SW480 (cell line): ENCODE measurements at regions not wholly inside any gene's neighbourhood (a gene's known extent, or its start where the extent isn't known, plus 50 kb on each side); places are given as distances from the start of the nearest gene placed in this dataset.
A peak's percentile ranks its signal among the peaks of the same experiment; 100 is the strongest.

Experiments used
- DNase-seq: peaks from one replicate; pipeline ENCODE4 v3.0.0-alpha.2; 2016; ENCODE audit warnings: low spot score

DNA sequence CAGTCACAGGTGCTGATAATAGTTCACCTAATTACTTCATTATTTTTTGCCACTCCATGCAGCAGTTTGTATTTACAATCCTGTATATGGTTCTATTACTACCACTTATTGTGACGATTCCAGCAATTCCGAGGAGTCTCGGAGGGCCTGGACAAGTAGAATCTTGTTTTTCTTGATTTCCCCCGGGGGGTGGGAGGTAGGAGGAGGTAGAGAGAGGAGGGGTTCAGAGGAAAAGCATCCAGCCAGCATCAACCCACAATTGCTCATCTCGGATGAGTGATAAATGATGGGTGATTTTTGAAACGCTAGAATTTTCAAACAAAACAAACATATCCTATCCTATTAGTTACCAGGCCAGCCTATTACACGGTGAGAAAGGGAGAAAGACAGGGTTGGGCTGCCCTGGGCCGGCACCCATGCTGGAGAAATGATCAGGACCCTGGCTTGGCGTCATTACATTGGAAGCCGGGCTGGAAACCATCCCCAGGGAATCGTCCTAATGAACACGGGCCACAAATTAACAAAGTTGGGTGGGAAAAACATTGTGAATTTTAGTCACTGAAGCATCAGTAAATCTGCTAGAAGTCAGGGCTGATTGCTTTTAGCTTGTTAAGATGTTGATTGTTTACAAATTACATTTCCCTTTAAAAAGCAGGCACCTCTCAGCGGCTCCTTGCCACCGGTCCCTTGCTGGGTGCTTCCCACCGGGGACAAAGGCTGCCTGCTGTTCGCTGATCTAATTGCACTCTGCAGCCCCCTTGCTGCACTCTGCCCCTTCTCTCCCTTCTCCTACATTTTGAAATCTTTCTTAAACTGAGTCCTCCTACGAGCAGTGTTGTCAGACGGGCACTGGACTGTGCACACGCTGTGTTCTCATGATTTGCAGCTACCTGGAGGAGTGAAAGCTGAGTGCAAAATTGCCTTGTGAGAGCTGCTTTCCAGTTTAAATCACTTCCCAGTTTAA lies 95.5 kb downstream of the FAM204A start:
- no peak for DNase-seq

DNA sequence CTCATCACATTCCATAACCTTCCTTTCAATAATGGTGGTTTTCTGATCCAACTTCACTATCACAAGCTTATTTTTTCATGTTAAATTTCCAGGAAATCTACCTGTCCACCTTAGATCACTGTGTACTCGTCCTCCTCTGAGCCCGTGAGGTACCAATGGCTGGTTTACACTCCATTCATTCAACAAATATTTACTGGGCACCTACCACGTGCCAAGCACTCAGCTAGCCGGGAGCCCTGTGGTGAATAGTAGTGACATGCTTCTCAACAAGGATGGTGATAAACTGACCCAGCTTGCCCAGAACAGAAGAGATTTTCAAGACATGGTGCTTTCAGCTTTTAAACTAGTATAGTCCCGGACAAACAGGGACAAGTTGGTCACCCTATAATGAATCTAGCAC lies 98.2 kb downstream of the FAM204A start:
- DNase-seq, result no peak

DNA sequence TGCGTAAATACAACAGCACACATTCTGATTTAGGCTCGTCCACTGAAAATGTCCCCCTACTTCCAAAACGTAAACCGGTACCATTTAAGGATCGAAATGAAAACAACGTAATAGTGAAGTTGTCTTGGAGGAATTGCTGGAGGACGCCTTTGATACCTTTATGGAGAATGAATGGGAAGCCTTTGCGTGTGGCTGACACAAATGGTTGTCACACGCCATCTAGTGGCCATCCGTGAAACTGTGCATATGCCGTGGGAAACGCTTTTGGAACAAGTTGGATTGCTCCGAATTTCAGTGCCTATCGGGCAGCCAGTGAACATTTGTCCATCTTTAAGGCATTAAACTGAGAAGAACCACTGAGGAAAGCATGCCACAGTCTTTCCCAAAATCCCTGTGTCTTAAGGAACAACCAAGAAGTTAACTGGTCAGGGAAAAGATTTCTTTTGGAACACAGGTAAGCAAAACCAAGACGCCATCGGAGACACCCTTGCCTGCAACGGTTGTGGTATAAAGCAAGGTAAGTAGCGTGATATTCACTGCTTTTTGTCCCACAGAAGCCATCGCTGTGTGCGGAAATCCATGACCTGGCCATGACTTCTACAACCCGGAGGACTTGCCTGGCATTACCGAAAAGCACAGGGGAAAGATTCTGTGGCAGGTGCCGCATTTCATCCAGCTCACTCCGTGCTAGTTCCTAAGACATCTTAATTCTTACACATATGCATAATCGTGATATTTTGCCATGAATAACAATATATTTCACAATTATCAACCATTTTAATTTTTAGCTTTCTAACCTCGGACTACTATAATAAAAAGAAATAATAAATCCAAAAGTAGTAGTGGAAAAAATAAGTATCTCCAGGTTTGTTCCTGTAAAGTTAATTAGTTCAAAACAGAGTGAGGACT lies 100.6 kb downstream of the FAM204A start:
- DNase-seq, result peak; percentile 83

DNA sequence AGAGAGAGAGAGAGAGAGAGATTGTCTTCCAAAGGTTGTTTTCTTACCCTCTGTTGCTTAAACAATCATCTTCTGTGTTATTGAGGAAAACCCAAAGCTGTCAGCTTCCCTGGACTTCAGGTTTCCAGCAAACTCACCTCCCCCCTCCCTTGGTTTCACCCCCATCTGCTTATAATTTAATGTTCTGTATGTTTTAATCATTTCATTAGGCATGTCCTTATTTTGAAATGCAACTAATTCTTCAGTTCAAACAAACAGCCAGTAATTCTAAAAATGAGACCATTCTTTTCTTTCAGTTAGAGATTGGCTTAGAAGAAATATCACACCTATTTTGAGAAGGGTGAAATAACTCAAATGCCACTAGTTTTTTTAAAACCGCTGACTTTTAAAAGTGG lies 102.9 kb downstream of the FAM204A start:
- DNase-seq, result no peak

DNA sequence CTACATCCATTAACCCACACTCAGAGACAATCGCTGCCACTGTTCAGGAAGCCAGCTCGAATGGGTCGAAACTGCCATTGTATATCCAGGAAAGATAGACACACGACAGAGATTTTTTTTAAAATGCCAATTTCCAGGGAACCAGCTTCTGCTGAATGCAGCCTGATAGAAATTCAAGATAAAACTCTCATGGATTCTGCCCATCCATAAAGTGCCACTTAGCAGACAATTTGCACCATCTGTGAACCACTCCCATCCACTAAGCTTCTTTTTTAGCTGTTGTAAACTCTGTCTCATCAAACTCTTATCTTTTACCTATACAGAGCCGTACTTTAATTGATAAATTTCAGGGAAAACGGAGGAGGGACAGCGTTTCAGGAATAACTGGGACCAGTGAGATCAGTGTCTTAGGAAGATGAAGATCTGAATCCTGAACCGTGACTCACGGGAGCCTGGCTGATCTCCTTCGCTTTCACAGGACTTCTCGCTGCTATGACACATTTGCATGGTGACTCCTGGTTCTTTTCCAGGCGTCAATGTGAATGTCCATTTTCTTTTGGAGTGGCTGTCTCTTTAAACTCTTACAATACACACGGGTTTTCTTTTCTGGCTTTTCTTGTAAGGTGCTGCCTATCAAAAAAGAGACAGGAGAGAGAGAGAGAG lies 103.4 kb downstream of the FAM204A start:
- no peak for DNase-seq

DNA sequence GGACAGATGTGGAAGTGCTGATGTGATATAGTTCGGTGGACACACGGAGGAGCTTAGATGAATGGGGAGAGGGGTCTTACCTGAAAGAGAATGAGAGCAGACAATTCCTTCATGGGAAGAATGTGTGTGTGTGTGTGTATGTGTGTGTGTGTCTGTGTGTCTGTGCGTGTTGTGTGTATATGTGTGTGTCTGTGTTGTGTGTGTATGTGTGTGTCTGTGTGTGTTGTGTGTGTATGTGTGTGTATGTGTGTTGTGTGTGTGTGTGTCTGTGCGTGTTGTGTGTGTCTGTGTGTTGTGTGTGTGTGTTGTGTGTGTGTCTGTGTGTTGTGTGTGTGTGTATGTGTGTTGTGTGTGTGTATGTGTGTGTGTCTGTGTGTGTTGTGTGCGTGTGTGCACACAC lies 104.2 kb downstream of the FAM204A start:
- no peak for DNase-seq

DNA sequence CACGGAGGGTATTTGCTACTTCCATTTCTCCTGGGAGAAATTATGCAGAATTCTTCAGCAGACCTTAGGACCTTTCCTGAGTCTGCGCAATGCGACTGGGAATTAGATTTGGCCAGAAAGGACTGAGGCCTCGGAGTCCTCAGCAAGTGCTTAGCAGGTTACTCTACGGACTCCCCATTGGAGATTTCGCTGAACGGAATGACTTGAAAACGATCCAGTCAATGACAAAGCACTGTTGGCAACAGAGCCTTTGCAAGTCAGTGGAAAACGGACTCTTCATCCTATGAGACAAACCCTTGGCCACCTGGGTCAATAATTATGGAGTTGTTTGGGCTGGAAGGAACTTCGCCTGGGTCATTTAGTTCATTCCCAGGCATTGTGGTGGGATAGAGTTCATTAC lies 107.4 kb downstream of the FAM204A start:
- DNase-seq, result no peak

DNA sequence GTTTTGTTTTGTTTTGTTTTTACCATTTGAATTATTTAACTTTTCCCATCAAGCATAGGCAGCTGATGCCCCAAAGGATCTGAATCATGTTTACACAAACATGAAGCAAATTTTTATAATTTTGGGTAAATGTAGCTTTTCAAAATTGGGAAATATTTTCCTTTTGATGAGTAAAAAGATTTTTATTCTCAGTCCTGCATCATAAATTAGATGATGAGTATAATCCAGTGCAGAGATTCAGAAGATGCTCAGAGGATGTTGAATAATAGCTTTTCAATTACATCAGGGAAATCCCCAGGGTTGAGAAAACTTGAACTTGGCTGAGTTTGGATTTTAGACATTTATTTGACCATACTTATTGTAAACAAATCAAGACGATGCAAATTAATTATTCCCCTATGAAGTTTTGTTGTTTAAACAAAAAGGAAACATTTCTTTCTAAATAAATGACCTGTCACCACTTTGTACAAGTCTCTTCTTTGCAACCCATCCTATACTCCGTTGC lies 121.7 kb downstream of the FAM204A start:
- no peak for DNase-seq

DNA sequence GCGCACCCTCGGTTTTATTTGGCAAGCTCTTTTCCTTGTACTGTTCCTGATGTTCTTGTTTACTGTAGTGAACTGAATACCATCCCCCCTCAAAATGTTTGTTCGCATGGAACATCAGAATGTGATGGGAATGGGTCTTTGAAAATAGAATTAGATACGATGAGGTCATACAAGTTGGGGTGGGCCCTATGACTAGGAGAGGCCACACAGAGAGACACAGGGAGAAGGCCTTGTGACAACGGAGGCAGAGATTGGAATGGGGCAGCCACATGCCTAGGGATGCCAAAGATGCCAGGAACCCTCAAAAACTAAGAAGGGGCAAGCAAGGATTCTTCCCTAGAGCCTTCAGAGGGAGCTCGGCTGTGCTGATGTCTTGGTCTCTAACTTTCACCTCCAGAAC lies 123.6 kb downstream of the FAM204A start:
- DNase-seq, result no peak

DNA sequence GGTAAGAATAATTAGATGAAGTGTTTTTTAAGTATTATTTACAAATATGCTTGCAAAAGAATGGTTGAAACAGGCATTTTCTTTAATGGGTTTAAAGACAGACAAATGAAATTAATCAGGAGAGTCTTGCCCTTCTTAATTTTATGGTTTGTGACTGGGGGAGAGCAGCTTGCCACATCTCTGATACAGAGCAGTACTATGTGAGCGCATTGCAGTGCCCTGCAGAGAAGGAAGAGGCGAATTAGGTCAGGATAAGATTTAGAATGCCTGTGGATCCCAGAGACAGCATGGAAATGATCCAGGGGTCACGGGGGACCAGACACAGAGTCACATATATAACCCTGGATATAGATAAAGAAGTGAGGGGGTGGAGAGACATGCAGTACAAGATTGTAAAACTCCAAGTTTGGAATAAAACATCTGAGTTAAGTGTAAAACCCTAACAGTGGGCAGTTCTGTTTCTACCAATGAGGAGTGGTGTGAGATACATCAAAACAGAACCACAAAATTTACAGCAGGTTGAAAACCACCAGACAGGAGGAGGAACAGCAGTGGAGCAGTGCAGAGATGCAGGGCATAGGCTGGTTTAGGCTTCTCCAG lies 125.5 kb downstream of the FAM204A start:
- peak; percentile 56 for DNase-seq

DNA sequence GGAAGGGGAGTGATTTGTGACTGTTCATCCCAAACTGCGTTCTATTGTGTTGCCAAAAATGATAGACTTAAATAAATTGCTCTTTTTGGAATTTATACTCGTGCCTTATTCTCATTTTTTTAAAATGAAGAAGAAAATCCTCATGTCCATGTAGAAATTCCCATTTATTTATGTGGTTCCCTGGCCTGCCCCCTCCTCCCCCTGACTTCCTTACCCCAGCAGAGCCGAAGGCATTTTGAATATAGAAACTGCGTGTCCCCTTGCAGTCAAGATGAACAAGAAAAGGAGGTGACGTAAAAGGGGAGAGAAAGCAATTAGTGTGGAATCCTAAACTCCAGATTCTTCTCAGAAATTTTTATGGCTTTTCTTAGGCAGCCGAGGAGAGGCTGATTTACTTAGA lies 126.1 kb downstream of the FAM204A start:
- DNase-seq, result no peak

DNA sequence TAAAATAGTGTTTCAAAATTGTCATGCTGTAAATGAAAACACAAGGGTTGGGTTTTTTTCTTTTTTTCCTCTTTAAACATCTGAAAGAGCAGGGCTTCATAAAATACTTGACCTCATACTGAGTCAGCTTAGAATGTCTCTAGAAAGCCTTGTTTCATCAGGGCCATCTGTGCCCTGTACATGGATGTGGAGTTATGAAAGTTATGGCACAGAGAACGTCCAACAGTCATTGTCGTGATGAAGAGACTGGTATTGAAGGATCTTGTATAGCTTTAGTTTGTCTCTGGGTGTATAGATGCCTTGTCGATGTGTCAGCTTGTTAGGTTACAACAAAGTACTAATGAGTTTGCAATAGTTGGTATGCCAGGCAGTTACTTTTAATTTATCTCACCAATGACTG lies 127.3 kb downstream of the FAM204A start:
- peak; percentile 42 for DNase-seq

DNA sequence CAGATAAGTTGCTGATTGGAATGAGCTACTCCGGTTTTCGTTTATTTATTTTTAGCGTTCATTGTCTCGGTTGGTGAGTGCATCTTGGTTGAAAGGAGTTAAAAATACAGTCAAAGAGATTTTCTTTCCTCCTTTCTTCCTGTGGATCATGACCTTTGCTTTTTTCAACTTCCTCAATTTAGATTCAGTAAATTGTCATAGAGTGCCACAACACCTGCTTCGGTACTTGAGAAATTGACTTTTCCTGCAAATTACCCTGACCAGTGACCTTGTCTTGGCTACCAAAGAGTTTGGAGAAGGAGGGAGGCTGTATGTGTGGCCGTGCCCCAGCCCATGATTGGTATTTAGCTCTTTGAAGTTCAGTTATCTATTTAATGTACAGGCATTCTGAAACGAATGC lies 128.7 kb downstream of the FAM204A start:
- peak; percentile 74 for DNase-seq

DNA sequence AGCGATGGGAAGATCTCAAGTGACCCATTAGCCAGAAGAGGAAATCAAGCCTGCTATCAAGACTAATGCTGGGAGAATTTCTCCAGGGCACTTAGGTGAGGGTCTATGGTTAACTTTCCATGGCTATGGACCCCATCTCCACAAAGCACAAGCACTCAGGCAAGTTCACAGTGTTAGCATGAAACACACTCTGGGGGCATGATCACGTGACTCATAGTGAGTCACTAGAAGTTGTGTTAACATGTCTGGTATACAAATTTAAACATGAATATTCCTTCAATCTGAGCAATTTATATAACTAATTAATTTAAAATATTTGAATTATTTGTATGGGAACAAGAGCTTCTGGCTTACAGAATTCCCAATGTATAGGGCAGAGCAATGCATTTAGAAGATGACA lies 131.8 kb downstream of the FAM204A start:
- DNase-seq, result no peak

DNA sequence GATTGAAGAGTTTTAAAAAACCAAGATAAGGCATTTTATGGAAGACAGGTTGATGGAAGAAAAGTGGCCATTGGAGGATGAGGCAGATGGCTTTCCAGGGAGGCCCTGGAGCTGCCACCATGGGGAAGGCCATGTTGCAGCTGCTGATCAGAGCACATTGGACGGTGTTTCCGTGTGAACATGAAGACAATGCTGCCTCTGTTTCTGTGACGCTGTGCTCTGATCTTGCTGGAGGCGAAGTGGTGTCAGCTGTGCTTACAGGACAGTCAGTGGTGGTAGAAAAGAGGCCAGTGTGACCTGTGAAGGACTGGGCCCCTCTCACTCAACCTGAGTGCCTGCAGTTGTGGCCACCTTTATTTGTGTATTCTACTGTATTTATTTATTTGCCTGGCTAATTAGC lies 132.9 kb downstream of the FAM204A start:
- DNase-seq, result peak; percentile 91

DNA sequence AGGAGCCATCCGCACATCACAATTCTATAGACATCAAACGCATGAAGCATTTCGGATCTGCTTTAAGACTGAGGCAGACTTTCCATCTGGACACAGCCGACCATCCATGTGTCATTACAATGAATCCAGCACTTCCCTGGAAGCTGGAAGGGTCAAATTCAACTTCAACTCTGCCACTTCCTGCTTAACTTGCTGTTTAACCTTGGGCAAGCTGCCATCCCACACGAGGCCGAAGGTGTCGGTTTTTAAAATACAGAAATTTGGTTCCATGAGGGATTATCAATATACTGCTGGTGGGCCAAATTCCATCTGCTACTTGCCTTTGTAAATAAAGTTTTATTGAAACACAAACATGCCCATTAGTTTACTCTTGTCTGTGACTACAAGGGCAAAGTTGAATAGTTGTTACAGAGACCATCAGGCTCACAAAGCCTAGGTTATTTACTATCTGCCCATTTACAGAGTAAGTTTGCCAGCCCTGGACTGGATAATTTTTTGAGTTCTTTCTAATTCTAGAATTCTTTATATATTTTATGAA lies 134.6 kb downstream of the FAM204A start:
- no peak for DNase-seq

DNA sequence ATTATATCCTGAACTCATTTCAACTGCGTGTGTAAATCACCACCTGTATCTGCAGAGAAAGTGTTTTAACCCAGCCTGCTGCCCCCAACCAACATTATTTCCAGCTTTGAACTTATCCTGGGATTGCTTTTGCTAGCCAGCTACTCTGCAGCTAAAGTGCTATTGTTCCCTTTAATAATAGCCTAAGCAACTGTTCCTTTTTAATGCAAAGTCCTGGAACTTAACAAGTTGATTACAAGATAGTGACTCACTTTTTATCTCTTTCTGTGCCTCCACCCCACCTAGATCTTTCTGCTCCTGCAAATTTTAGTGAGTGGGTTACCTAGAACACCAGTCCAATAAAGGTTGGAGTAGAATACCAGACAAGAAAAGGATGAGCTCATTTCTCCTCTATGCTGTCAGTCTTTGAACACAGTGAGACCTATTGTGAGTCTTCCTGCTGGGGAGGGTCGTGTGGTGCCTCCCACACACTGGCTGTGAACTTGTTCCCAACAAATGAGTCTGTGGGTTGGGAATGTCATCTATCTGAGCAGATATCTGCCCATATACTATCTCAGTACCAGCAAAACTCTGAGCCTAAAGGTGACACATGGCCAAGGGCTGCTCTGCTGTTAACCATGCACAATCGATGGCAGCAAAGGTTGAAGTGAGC lies 137.7 kb downstream of the FAM204A start:
- no peak for DNase-seq

DNA sequence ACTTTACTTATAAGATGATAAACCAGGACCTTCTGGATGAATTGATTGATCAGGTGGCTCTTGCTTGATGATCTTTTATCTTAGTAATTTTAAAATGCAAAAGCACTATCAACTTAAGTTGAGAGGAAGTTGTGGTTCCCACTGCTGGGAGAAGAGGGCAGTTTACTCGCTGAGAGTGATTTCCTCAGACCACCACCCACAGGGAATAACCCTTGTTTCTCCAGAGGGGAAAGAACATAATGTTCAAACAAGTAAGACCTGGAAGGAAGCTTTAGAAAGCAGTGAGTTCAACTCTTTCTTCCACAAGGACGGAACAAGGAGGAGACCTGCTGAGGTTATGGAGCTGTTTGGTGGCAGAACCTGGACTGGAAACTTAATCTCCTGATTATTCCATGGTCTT lies 138.7 kb downstream of the FAM204A start:
- DNase-seq, result no peak

DNA sequence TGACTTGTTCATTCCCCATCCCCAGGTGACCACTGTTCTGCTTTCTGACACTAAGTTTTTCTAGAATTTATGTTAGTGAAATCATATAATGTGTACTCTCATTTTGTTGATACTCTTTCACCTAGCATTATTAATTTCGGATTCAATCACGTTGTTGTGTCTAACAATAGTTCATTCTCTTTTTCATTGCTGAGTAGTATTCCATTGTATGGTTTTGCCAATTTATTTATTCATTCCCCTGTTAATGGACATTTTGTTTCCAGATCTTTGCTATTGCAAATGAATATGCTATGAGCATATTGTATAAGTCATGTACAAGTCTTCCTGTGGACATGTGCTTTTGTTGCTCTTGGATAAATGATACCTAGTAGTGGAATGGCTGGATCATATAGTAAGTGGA lies 146.4 kb downstream of the FAM204A start:
- DNase-seq, result no peak

DNA sequence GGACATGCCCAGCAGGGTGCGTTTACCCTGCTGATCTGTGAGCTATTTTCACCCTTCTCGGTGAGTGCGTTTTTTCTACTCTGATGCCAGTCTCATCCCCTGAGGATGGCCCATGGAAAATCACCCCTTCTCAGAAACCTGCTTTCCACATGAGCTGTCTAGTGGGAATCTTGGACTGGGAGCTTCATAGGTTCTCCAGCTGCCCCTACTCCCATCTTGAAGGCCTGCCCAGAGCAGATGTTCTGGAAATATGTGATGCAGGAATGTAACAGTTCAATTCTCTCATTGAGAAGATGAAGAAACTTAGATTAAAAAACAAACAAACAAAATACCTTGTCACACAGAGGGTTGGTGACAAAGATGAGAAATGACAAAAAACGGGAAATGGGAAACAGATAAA lies 146.9 kb upstream of the RAB11FIP2 start:
- DNase-seq, result no peak

DNA sequence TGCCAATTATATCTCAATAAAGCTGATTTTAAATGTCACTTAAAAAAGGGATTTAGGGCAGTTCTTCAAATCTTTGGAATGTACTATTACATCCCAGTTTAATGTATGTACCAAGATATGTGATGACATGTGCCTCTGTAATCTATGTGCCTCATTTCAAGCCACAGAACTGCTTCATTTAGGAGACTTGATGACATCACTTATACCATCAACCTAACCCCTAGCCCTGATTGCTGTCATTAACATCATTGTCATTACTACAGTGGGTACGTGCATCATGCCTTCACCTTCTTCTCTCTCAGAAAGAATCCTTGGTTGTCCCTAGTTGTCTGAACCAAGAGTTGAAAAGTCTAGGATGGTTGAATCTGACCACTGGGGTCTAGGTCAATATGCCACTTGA lies 134.3 kb upstream of the RAB11FIP2 start:
- DNase-seq, result no peak
